HFFc6 (cell line): ENCODE measurements at regions not wholly inside any gene's neighbourhood (a gene's known extent, or its start where the extent isn't known, plus 50 kb on each side); places are given as distances from the start of the nearest gene placed in this dataset.

ENCODE experiments used
- DNase-seq: peaks from one replicate; pipeline ENCODE4 v3.0.0-alpha.2; 2018
- H3K27ac Mint-ChIP-seq: 2 replicates; pipeline ENCODE4 v1.8.0; 2020; ENCODE audit warnings: mild to moderate bottlenecking, mixed read lengths
- H3K27me3 Mint-ChIP-seq: 2 replicates; pipeline ENCODE4 v1.8.0; 2021; ENCODE audit warnings: mild to moderate bottlenecking, moderate library complexity, mixed read lengths; ENCODE audit not compliant: insufficient read depth
- H3K36me3 Mint-ChIP-seq: 2 replicates; pipeline ENCODE4 v1.8.0; 2021; ENCODE audit warnings: low read depth, mixed read lengths
- H3K4me1 Mint-ChIP-seq: 2 replicates; pipeline ENCODE4 v1.8.0; 2020; ENCODE audit warnings: low read depth, mixed read lengths
- H3K4me3 Mint-ChIP-seq: 2 replicates; pipeline ENCODE4 v1.8.0; 2020; ENCODE audit warnings: mild to moderate bottlenecking, moderate library complexity, mixed read lengths
- H3K9me3 Mint-ChIP-seq: 2 replicates; pipeline ENCODE4 v1.8.0; 2020; ENCODE audit warnings: mild to moderate bottlenecking, mixed read lengths
- CTCF ChIP-seq: fragments of 200-600 bp; sonication (generic); IDR thresholded peaks from 2 replicates; pipeline ENCODE4 v1.5.0; 2021; ENCODE audit warnings: antibody characterized with exemption, mild to moderate bottlenecking

DNA sequence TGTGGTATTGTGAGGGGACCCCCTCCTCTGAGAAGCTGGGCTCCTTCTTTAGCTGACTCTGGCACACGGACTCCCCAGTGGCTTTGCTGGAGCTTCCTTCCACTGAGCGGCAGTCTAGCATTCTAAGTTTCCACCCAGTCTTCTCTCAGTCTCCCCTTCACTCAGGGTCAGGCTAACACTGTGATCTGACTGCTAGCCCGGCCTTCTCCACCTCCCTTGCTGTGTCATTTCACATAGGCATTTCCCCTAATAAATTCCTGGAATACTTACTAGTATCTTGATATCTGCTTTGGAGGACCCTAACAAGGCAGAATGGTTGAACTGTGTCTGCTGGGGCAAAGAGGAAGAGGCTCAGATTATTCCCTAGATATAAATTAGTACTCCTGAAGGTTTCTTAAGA, 106.2 kb upstream of the THBS1 start:
- no peaks in the 10 kb centered on the region; the same call in 1 of the 2 replicates for H3K9me3 Mint-ChIP-seq
- peak; percentile 34 for DNase-seq

GRCh38 chr15:39478996-39479395, 101.9 kb upstream of the THBS1 start:
- Mint-ChIP-seq H3K27ac (no peak overlapping the region), H3K4me1 (peaks cover 32% of the 10 kb centered on the region), H3K36me3 (no peaks in the 10 kb centered on the region), H3K27me3 (no peaks in the 10 kb centered on the region), H3K9me3 (no peaks in the 10 kb centered on the region), H3K4me3 (no peak overlapping the region)
- TF ChIP-seq CTCF: no peak
- DNase-seq: no peak

More for the DNA sequence above, 106.2 kb upstream of the THBS1 start:
- Mint-ChIP-seq H3K27ac (peak overlapping the region; percentile 98), H3K36me3 (peaks cover 12% of the 10 kb centered on the region), H3K27me3 (no peaks in the 10 kb centered on the region; the same call in 1 of the 2 replicates), H3K4me3 (peak overlapping the region; percentile 41), H3K4me1 (peaks cover 72% of the 10 kb centered on the region)
- peak; percentile 15; the same call in 1 of the 2 replicates for TF ChIP-seq CTCF

DNA sequence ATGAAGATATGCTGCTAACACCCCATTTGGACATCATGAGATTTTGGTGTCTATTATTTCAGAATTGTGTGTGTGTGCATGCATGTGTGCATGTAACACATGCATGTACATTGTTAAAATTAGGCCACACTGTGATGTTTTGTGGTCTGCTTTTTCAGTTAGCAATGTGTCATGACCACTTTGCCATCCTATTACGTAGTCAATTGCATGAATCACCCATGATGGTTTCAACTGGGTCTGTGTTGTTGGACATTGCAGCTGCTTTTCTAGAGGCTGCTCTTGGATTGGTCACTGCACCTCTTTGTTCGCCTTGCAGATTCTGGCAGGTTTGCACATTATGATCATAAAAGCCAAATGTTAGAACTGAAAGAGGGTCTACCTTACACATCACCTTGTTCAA, 101.0 kb upstream of the THBS1 start:
- H3K27me3 Mint-ChIP-seq: no peaks in the 10 kb centered on the region
- H3K9me3 Mint-ChIP-seq: no peaks in the 10 kb centered on the region
- no peak for DNase-seq
- peaks cover 23% of the 10 kb centered on the region for H3K4me1 Mint-ChIP-seq
- no peak overlapping the region for H3K27ac Mint-ChIP-seq
- H3K4me3 Mint-ChIP-seq: no peak overlapping the region
- no peaks in the 10 kb centered on the region for H3K36me3 Mint-ChIP-seq
- no peak for TF ChIP-seq CTCF

DNA sequence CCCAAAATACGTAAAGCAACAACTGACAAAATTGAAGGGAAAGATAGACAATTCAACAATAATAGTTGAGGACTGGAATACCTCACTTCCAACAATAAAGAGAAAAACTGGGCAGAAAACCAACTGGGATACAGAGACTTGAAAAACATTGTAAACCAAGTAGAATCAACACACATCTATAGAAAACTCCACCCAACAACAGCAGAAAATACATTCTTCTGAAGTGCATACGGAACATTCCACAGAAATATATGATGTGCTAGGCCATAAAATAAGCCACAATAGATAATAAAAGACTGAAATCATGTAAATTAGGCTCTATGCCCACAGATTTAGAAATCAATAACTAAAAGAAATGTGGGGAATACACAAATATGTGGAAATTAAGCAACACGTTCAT, 98.4 kb upstream of the THBS1 start:
- no peaks in the 10 kb centered on the region for H3K9me3 Mint-ChIP-seq
- no peak for DNase-seq
- no peak overlapping the region for H3K27ac Mint-ChIP-seq
- no peak overlapping the region for H3K4me3 Mint-ChIP-seq
- H3K27me3 Mint-ChIP-seq: no peaks in the 10 kb centered on the region
- no peaks in the 10 kb centered on the region for H3K36me3 Mint-ChIP-seq
- no peak for TF ChIP-seq CTCF
- H3K4me1 Mint-ChIP-seq: peaks cover 5% of the 10 kb centered on the region; the same call in 1 of the 2 replicates

GRCh38 chr15:39486621-39487457, 94.0 kb upstream of the THBS1 start:
- Mint-ChIP-seq H3K27me3 (no peaks in the 10 kb centered on the region), H3K4me1 (peaks cover 10% of the 10 kb centered on the region; the same call in 1 of the 2 replicates), H3K27ac (no peak overlapping the region), H3K36me3 (no peaks in the 10 kb centered on the region; the same call in 1 of the 2 replicates), H3K4me3 (no peak overlapping the region), H3K9me3 (no peaks in the 10 kb centered on the region)
- TF ChIP-seq CTCF: no peak
- DNase-seq: no peak
